ENCODE measurements at regions not wholly inside any gene's neighbourhood (a gene's known extent, or its start where the extent isn't known, plus 50 kb on each side); places are given as distances from the start of the nearest gene placed in this dataset.
"Not testable (repeated sequence)": the region's sequence is repeated elsewhere in the genome, so short reads cannot be mapped to it uniquely, and the experiment has no call there.

- intact Hi-C loops (cut with DNase I; ENCODE audit: low total_unique reads): no loop called here
- Histone ChIP-seq H3K36me3 (no peaks in the 10 kb centered on the region), H3K4me3 (no peak overlapping the region), H3K9me3 (no peaks in the 10 kb centered on the region), H3K27me3 (no peaks in the 10 kb centered on the region), H3K4me1 (no peaks in the 10 kb centered on the region), H3K27ac (no peak overlapping the region)
- DNase-seq (ENCODE audit: low spot score in 2 of 2): no peak
- TF ChIP-seq, protein P1, sequence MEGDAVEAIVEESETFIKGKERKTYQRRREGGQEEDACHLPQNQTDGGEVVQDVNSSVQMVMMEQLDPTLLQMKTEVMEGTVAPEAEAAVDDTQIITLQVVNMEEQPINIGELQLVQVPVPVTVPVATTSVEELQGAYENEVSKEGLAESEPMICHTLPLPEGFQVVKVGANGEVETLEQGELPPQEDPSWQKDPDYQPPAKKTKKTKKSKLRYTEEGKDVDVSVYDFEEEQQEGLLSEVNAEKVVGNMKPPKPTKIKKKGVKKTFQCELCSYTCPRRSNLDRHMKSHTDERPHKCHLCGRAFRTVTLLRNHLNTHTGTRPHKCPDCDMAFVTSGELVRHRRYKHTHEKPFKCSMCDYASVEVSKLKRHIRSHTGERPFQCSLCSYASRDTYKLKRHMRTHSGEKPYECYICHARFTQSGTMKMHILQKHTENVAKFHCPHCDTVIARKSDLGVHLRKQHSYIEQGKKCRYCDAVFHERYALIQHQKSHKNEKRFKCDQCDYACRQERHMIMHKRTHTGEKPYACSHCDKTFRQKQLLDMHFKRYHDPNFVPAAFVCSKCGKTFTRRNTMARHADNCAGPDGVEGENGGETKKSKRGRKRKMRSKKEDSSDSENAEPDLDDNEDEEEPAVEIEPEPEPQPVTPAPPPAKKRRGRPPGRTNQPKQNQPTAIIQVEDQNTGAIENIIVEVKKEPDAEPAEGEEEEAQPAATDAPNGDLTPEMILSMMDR (IDR thresholded peaks at IDR 0.05): no peak
Observed at GRCh38 chr13:84784443-84785153, 902.3 kb upstream of the SLITRK1 start.

GRCh38 chr13:84777316-84777715, 895.0 kb upstream of the SLITRK1 start:
- no peaks in the 10 kb centered on the region for H3K9me3 ChIP-seq
- no peaks in the 10 kb centered on the region for H3K4me1 ChIP-seq
- H3K4me3 ChIP-seq: no peak overlapping the region
- no peak overlapping the region for H3K27ac ChIP-seq
- intact Hi-C loops (cut with DNase I; ENCODE audit: low total_unique reads): no loop called here
- no peaks in the 10 kb centered on the region for H3K36me3 ChIP-seq
- TF ChIP-seq POLR2AphosphoS5 (IDR thresholded peaks at IDR 0.05) (no peak), POLR2A (IDR thresholded peaks at IDR 0.05) (no peak)
- TF ChIP-seq, protein P1 (IDR thresholded peaks at IDR 0.05): no peak
- no peak for DNase-seq (ENCODE audit: low spot score in 2 of 2)
- H3K27me3 ChIP-seq: no peaks in the 10 kb centered on the region

GRCh38 chr13:84776593-84776992, 894.3 kb upstream of the SLITRK1 start:
- H3K4me1 ChIP-seq: no peaks in the 10 kb centered on the region
- intact Hi-C loops (cut with DNase I; ENCODE audit: low total_unique reads): no loop called here
- H3K27ac ChIP-seq: no peak overlapping the region
- no peak overlapping the region for H3K4me3 ChIP-seq
- H3K9me3 ChIP-seq: no peaks in the 10 kb centered on the region
- no peaks in the 10 kb centered on the region for H3K27me3 ChIP-seq
- DNase-seq (ENCODE audit: low spot score in 2 of 2): no peak
- H3K36me3 ChIP-seq: no peaks in the 10 kb centered on the region
- TF ChIP-seq, protein P1 (IDR thresholded peaks at IDR 0.05): no peak
- TF ChIP-seq POLR2A (IDR thresholded peaks at IDR 0.05) (no peak), POLR2AphosphoS5 (IDR thresholded peaks at IDR 0.05) (no peak)

- H3K4me1 ChIP-seq; H3K9me3 ChIP-seq; intact Hi-C loops (cut with DNase I; ENCODE audit: low total_unique reads); DNase-seq (ENCODE audit: low spot score in 2 of 2); H3K27ac ChIP-seq; H3K36me3 ChIP-seq; H3K27me3 ChIP-seq; H3K4me3 ChIP-seq: not testable (repeated sequence)
Observed at GRCh38 chr13:84775920-84776319, 893.6 kb upstream of the SLITRK1 start.

DNA sequence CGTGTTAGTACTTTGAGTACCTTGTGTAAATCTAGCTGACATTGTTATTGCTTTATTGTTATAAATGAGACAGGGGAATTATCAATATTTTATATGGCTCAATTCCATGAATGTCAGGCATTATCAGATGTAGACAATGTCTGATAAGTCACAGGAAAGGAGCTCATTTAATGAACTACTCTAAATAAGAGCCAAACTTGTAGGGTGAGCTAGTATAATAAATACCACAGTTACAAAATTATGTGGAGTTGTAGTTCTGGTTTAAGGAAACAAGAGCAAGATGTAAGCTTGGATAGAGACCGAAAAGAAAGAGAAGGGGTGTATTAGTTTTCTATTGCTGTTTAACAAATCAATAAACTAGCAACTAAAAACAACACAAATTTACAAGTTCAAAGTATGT, 891.8 kb upstream of the SLITRK1 start:
- Histone ChIP-seq H3K36me3 (no peaks in the 10 kb centered on the region), H3K27me3 (no peaks in the 10 kb centered on the region), H3K27ac (no peak overlapping the region), H3K9me3 (no peaks in the 10 kb centered on the region), H3K4me1 (no peaks in the 10 kb centered on the region), H3K4me3 (no peak overlapping the region)
- no peak for DNase-seq (ENCODE audit: low spot score in 2 of 2)
- intact Hi-C loops (cut with DNase I; ENCODE audit: low total_unique reads): no loop called here
- TF ChIP-seq POLR2AphosphoS5 (IDR thresholded peaks at IDR 0.05) (no peak), POLR2A (IDR thresholded peaks at IDR 0.05) (no peak)
- TF ChIP-seq, protein P1 (IDR thresholded peaks at IDR 0.05): no peak

DNA sequence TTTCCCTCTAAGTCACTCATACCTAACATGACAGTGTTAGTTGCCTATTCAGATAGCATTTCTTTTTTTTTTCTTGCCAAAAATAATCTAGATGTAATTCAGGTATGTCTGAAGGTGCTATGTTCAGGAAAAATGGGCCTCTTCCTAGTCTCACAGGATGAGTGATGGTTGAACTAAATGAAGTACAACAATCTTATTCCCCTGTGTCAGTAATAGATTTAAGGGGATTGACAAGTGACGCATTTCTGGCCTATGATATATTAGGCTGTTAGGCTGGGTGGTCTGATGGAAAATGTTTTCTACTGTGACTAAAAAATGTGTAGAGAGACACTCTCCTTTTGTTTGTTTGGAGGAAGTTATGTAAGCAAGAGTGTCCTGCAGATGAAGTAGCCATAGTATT, 878.7 kb upstream of the SLITRK1 start:
- Histone ChIP-seq H3K4me1 (no peaks in the 10 kb centered on the region), H3K36me3 (no peaks in the 10 kb centered on the region), H3K27me3 (no peaks in the 10 kb centered on the region), H3K4me3 (no peak overlapping the region), H3K27ac (no peak overlapping the region), H3K9me3 (no peaks in the 10 kb centered on the region)
- no peak for DNase-seq (ENCODE audit: low spot score in 2 of 2)
- TF ChIP-seq, protein P1 (IDR thresholded peaks at IDR 0.05): no peak
- TF ChIP-seq POLR2AphosphoS5 (IDR thresholded peaks at IDR 0.05) (no peak), POLR2A (IDR thresholded peaks at IDR 0.05) (no peak)
- intact Hi-C loops (cut with DNase I; ENCODE audit: low total_unique reads): no loop called here

Measured in breast epithelium (tissue), 4 donors.